Activated CD4-positive, CD25-positive, alpha-beta regulatory T cell treated with anti-CD3 and anti-CD28 coated beads, Interleukin-2, amount 50 U/mL, for 72 hours (primary cell): ENCODE measurements at regions not wholly inside any gene's neighbourhood (a gene's known extent, or its start where the extent isn't known, plus 50 kb on each side); places are given as distances from the start of the nearest gene placed in this dataset.
"Not testable (repeated sequence)": the region's sequence is repeated elsewhere in the genome, so short reads cannot be mapped to it uniquely, and the experiment has no call there.

Source experiments
- DNase-seq: peaks from one replicate; pipeline ENCODE4 v3.0.0; 2021

- DNase-seq: not testable (repeated sequence)
These were observed 308.2 kb upstream of the PLGLB2 start for GRCh38 chr2:87439617-87440204.

GRCh38 chr2:87440650-87441049 lies 307.2 kb upstream of the PLGLB2 start:
- DNase-seq: not testable (repeated sequence)

- DNase-seq: not testable (repeated sequence)
These were observed 306.5 kb upstream of the PLGLB2 start for GRCh38 chr2:87441375-87441774.

GRCh38 chr2:87442983-87443577 lies 304.8 kb upstream of the PLGLB2 start:
- not testable (repeated sequence) for DNase-seq

- not testable (repeated sequence) for DNase-seq
These were observed 302.9 kb upstream of the PLGLB2 start for GRCh38 chr2:87444951-87445350.

- not testable (repeated sequence) for DNase-seq
These were observed 302.1 kb upstream of the PLGLB2 start for GRCh38 chr2:87445613-87446312.

- not testable (repeated sequence) for DNase-seq
These were observed 301.6 kb upstream of the PLGLB2 start for GRCh38 chr2:87446313-87446696.

GRCh38 chr2:87449462-87449980 lies 298.4 kb upstream of the PLGLB2 start:
- DNase-seq: not testable (repeated sequence)

GRCh38 chr2:87452193-87452592 lies 295.7 kb upstream of the PLGLB2 start:
- not testable (repeated sequence) for DNase-seq

GRCh38 chr2:87452861-87453260 lies 295.0 kb upstream of the PLGLB2 start:
- not testable (repeated sequence) for DNase-seq

- not testable (repeated sequence) for DNase-seq
These were observed 293.9 kb upstream of the PLGLB2 start for GRCh38 chr2:87453965-87454364.

GRCh38 chr2:87454421-87454820 lies 293.5 kb upstream of the PLGLB2 start:
- not testable (repeated sequence) for DNase-seq

GRCh38 chr2:87455209-87455853 lies 292.6 kb upstream of the PLGLB2 start:
- DNase-seq: not testable (repeated sequence)

- DNase-seq: not testable (repeated sequence)
These were observed 292.0 kb upstream of the PLGLB2 start for GRCh38 chr2:87455854-87456249.

GRCh38 chr2:87456477-87457128 lies 291.3 kb upstream of the PLGLB2 start:
- peak; percentile 49 for DNase-seq

GRCh38 chr2:87457129-87457499 lies 290.8 kb upstream of the PLGLB2 start:
- DNase-seq: not testable (repeated sequence)

GRCh38 chr2:87458938-87459337 lies 288.9 kb upstream of the PLGLB2 start:
- not testable (repeated sequence) for DNase-seq

GRCh38 chr2:87460104-87460503 lies 287.8 kb upstream of the PLGLB2 start:
- not testable (repeated sequence) for DNase-seq

GRCh38 chr2:87460662-87461061 lies 287.2 kb upstream of the PLGLB2 start:
- not testable (repeated sequence) for DNase-seq

GRCh38 chr2:87461671-87462070 lies 286.2 kb upstream of the PLGLB2 start:
- not testable (repeated sequence) for DNase-seq

GRCh38 chr2:87464219-87464618 lies 283.7 kb upstream of the PLGLB2 start:
- DNase-seq: not testable (repeated sequence)

GRCh38 chr2:87465730-87466129 lies 282.2 kb upstream of the PLGLB2 start:
- DNase-seq: not testable (repeated sequence)
